Esophagus muscularis mucosa (tissue), 3 donors: ENCODE measurements at regions not wholly inside any gene's neighbourhood (a gene's known extent, or its start where the extent isn't known, plus 50 kb on each side); places are given as distances from the start of the nearest gene placed in this dataset.

Source experiments
- POLR2A ChIP-seq: fragments of 450-650 bp; IDR thresholded peaks from one replicate; pipeline ENCODE4 v1.6.1; 2017; ENCODE audit warnings: antibody characterized with exemption, moderate library complexity, mild to moderate bottlenecking, low read depth
- TF ChIP-seq, protein P1 (sequence below), 3 experiments: fragments of 200-600 bp in 2 of 3; fragments of 450-650 bp in 1 of 3; sonication (generic) in 2 of 3; IDR thresholded peaks; one replicate each; pipeline ENCODE4 v1.5.1; 2017 to 2019; ENCODE audit warnings: antibody characterized with exemption in 3 of 3, mild to moderate bottlenecking in 2 of 3, moderate library complexity in 1 of 3

DNA sequence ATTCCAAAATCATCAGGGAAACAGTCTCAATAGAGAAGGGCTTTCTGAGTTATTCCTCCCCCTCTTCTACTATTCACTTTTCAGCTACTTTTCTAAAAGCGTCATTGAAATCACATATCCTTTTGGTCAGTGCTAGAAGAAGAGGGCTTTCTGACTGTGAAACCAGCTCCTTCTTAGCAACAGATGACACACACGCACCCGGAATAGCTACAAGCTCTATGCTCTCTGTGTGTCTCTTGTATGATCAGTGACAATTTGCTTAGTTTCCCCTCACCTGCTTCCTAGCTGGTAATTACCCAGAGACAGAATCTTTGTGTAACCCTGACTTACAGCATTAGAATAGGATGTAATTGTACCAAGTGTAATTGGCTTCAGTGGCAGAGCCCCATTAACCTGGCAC, 268.1 kb upstream of the SLITRK2 start:
- TF ChIP-seq, protein P1, sequence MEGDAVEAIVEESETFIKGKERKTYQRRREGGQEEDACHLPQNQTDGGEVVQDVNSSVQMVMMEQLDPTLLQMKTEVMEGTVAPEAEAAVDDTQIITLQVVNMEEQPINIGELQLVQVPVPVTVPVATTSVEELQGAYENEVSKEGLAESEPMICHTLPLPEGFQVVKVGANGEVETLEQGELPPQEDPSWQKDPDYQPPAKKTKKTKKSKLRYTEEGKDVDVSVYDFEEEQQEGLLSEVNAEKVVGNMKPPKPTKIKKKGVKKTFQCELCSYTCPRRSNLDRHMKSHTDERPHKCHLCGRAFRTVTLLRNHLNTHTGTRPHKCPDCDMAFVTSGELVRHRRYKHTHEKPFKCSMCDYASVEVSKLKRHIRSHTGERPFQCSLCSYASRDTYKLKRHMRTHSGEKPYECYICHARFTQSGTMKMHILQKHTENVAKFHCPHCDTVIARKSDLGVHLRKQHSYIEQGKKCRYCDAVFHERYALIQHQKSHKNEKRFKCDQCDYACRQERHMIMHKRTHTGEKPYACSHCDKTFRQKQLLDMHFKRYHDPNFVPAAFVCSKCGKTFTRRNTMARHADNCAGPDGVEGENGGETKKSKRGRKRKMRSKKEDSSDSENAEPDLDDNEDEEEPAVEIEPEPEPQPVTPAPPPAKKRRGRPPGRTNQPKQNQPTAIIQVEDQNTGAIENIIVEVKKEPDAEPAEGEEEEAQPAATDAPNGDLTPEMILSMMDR (IDR thresholded peaks at IDR 0.05) = no peak
- no peak for TF ChIP-seq POLR2A
